ENCODE measurements at regions not wholly inside any gene's neighbourhood (a gene's known extent, or its start where the extent isn't known, plus 50 kb on each side); places are given as distances from the start of the nearest gene placed in this dataset.

DNA sequence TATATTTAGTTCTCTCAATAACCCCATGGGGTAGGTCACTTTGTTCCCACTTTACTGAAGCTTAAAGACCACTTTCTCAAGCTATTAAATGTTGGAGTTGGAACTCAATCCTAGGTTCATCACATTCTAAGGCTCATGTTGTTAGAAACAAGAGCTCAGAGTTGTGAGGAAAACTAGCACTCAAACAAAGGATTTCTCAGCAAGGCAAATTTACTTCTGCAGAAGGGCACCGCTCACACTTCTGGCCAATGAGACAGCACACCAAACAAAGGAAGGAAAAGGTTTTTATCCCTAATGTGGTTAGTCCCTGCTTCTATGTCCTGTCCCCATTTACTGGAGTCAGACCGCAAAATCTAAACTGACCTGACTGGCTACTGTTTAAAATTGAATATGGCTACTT lies 214.6 kb upstream of the PHF14 start:
- TF ChIP-seq, protein P1, sequence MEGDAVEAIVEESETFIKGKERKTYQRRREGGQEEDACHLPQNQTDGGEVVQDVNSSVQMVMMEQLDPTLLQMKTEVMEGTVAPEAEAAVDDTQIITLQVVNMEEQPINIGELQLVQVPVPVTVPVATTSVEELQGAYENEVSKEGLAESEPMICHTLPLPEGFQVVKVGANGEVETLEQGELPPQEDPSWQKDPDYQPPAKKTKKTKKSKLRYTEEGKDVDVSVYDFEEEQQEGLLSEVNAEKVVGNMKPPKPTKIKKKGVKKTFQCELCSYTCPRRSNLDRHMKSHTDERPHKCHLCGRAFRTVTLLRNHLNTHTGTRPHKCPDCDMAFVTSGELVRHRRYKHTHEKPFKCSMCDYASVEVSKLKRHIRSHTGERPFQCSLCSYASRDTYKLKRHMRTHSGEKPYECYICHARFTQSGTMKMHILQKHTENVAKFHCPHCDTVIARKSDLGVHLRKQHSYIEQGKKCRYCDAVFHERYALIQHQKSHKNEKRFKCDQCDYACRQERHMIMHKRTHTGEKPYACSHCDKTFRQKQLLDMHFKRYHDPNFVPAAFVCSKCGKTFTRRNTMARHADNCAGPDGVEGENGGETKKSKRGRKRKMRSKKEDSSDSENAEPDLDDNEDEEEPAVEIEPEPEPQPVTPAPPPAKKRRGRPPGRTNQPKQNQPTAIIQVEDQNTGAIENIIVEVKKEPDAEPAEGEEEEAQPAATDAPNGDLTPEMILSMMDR (IDR thresholded peaks at IDR 0.05), result no peak
- DNase-seq (no peak), ATAC-seq (no peak)
- Histone ChIP-seq H3K9me3 (peaks cover 0 to 48% (median 20%) of the 10 kb centered on the region in 11 donors), H3K4me1 (no peaks in the 10 kb centered on the region), H3K27ac (no peak overlapping the region), H3K27me3 (no peaks in the 10 kb centered on the region), H3K4me3 (no peak overlapping the region), H3K36me3 (no peaks in the 10 kb centered on the region)
- WGBS, 2 donors, result 84 to 92% methylated on average over 2 of the region's 2 CpGs
- intact Hi-C loops (cut with DNase I), result no loop called here

DNA sequence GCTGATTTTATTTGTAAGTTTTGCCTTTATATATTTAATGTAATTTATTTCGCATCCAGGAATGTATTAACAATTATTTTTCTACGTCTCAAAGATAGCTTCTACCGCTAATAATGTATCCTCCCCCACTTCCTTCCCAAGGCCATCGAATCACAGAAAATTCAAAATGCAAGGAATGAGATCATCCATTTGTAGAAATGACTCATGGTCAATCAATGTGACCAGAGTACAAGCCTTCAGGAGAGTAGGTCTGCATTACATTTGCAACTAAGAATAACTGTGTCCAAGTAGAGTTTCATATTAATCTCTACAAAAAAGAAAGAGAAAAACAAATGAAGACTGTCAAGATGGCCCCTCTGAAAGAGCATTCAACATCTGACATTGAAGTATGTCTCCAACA lies 205.9 kb upstream of the PHF14 start:
- ATAC-seq (no peak), DNase-seq (no peak)
- TF ChIP-seq, protein P1 (IDR thresholded peaks at IDR 0.05), result no peak
- Histone ChIP-seq H3K4me3 (no peak overlapping the region), H3K9me3 (no peaks in the 10 kb centered on the region), H3K27ac (no peak overlapping the region), H3K27me3 (no peaks in the 10 kb centered on the region), H3K36me3 (no peaks in the 10 kb centered on the region), H3K4me1 (no peaks in the 10 kb centered on the region)
- 61 to 75% methylated on average over 4 of the region's 4 CpGs for WGBS, 2 donors
- intact Hi-C loops (cut with DNase I), result no loop called here

DNA sequence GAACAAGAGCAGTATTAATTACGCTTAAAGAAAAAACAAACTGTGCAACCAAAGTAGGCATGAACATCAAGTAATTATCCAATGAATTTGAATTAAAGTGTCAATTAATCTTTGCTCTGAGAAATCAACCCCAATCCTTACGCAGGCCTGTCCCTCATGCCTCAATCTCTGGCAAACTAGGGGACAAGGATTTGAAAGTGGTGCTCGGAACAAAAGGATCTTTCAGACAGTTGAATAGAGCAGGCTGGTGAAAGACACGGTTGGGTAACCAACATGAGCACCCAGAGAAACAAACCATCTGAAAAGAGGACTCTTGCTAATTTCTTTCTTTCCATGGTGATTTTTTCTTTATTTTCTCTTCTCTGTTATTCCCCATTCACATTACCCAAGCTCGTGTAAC lies 203.5 kb upstream of the PHF14 start:
- DNase-seq (no peak), ATAC-seq (no peak)
- no peak overlapping the region for H3K4me3 ChIP-seq
- TF ChIP-seq, protein P1 (IDR thresholded peaks at IDR 0.05), result no peak
- H3K27me3 ChIP-seq, result no peaks in the 10 kb centered on the region
- intact Hi-C loops (cut with DNase I), result no loop called here
- H3K9me3 ChIP-seq, result no peaks in the 10 kb centered on the region
- H3K4me1 ChIP-seq, result no peaks in the 10 kb centered on the region
- H3K36me3 ChIP-seq, result no peaks in the 10 kb centered on the region
- 78 to 81% methylated on average over 5 of the region's 5 CpGs for WGBS, 2 donors
- H3K27ac ChIP-seq, result no peak overlapping the region

DNA sequence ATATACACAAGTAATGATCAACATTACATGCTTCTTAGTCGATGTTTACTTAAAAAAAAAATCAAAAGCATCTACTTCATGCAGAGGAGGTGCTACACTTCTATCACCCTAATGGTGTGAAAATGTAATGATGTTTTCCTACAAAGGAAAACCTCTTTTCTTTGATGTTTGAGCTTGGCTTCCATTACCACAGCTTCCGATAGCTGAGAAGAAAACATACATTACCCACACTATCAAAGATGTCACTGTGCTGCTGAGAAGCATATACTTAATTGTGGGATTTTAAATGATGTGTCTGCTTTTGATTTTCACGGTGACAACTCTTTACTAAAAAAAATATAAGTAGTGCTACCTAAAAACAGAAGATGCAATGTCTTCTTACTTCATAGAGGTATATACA lies 200.2 kb upstream of the PHF14 start:
- TF ChIP-seq, protein P1 (IDR thresholded peaks at IDR 0.05), result no peak
- no peak overlapping the region for H3K4me3 ChIP-seq
- no peaks in the 10 kb centered on the region for H3K27me3 ChIP-seq
- no peaks in the 10 kb centered on the region for H3K4me1 ChIP-seq
- H3K27ac ChIP-seq, result no peak overlapping the region
- WGBS, 2 donors, result 73 to 81% methylated on average over 3 of the region's 3 CpGs
- DNase-seq (no peak), ATAC-seq (no peak)
- intact Hi-C loops (cut with DNase I), result no loop called here
- no peaks in the 10 kb centered on the region for H3K36me3 ChIP-seq
- no peaks in the 10 kb centered on the region for H3K9me3 ChIP-seq

Data from heart right ventricle (tissue), 16 donors.